Body of pancreas (tissue), 4 donors: ENCODE measurements at regions not wholly inside any gene's neighbourhood (a gene's known extent, or its start where the extent isn't known, plus 50 kb on each side); places are given as distances from the start of the nearest gene placed in this dataset.

Source experiments
- ATAC-seq: fragments of 150-250 bp; one replicate; pipeline ENCODE4 v1.9.1; 2016
- DNase-seq, 4 donors: peaks; one replicate each; pipeline ENCODE4 v3.0.0-alpha.2; 2019
- H3K27ac ChIP-seq, 4 donors: fragments of 200-600 bp; sonication (generic); 1 replicate in 3 of 4; 2 replicates in 1 of 4; pipeline versions ENCODE4 v1.5.1 to v1.6.1; 2016 to 2019; ENCODE audit warnings: mild to moderate bottlenecking in 1 of 4, mixed read lengths in 1 of 4, moderate library complexity in 1 of 4
- H3K27me3 ChIP-seq, 2 donors: fragments of 200-600 bp; sonication (generic); one replicate each; pipeline ENCODE4 v1.6.0; 2016; ENCODE audit warnings: mild to moderate bottlenecking in 1 of 2
- H3K36me3 ChIP-seq, 2 donors: fragments of 200-600 bp; sonication (generic); replicated peaks in 1 of 2; 2 replicates each; pipeline ENCODE4 v1.5.1; 2016; ENCODE audit warnings: low read depth in 2 of 2; ENCODE audit not compliant: insufficient read depth in 1 of 2
- H3K4me1 ChIP-seq: fragments of 200-600 bp; sonication (generic); one replicate; pipeline ENCODE4 v1.6.0; 2016
- H3K4me3 ChIP-seq, 2 donors: fragments of 200-600 bp; sonication (generic); 1 replicate in 1 of 2; 2 replicates in 1 of 2; pipeline ENCODE4 v1.5.1; 2016 to 2019
- H3K9me3 ChIP-seq, 3 donors: fragments of 200-600 bp; sonication (generic); 1 replicate in 2 of 3; 2 replicates in 1 of 3; pipeline ENCODE4 v1.5.1; 2016
- POLR2A ChIP-seq, 3 donors: fragments of 450-650 bp; IDR thresholded peaks; one replicate each; pipeline ENCODE4 v1.6.1; 2016; ENCODE audit warnings: antibody characterized with exemption in 3 of 3, mild to moderate bottlenecking in 2 of 3
- WGBS, 2 donors: methylation state at CpG; one replicate each; pipeline ENCODE4 v1.1.5; 2017; 5-methylcytosine and 5-hydroxymethylcytosine counted together
- intact Hi-C: fragments of 100-400 bp; cut with DNase I; formaldehyde crosslinking; loops from one replicate; pipeline ENCODE4 v1.15.1; 2023
- TF ChIP-seq, protein P1 (sequence below), 7 experiments: fragments of 450-650 bp in 4 of 7; fragments of 200-600 bp in 3 of 7; sonication (generic) in 3 of 7; IDR thresholded peaks; one replicate each; pipeline ENCODE4 v1.5.1; 2016 to 2019; ENCODE audit warnings: antibody characterized with exemption in 7 of 7

DNA sequence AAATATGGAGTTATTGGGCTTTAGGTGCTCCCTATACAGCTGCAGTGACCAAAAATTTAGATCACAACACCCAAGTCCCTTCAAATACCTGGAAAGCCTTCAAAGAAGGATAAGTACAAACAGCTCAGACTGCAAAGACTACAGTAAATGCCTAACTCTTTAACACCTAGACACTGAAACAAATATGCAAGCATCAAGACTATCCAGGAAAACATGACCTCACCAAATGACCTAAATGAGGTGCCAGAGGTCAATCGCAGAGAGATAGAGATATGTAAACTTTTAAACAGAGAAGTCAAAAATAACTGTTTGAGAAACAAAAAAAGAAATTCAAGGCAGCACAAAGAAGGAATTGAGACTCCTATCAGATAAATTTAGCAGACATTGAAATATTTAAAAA, 753.8 kb upstream of the B3GALT2 start:
- no peak for DNase-seq
- no peaks in the 10 kb centered on the region for H3K4me1 ChIP-seq
- no peaks in the 10 kb centered on the region for H3K9me3 ChIP-seq
- intact Hi-C loops: no loop called here
- no peak for TF ChIP-seq POLR2A (IDR thresholded peaks at IDR 0.05)
- TF ChIP-seq, protein P1, sequence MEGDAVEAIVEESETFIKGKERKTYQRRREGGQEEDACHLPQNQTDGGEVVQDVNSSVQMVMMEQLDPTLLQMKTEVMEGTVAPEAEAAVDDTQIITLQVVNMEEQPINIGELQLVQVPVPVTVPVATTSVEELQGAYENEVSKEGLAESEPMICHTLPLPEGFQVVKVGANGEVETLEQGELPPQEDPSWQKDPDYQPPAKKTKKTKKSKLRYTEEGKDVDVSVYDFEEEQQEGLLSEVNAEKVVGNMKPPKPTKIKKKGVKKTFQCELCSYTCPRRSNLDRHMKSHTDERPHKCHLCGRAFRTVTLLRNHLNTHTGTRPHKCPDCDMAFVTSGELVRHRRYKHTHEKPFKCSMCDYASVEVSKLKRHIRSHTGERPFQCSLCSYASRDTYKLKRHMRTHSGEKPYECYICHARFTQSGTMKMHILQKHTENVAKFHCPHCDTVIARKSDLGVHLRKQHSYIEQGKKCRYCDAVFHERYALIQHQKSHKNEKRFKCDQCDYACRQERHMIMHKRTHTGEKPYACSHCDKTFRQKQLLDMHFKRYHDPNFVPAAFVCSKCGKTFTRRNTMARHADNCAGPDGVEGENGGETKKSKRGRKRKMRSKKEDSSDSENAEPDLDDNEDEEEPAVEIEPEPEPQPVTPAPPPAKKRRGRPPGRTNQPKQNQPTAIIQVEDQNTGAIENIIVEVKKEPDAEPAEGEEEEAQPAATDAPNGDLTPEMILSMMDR (IDR thresholded peaks at IDR 0.05): no peak
- 28 to 30% methylated on average over 1 of the region's 1 CpG for WGBS, 2 donors
- ATAC-seq: no peak
- H3K36me3 ChIP-seq: no peaks in the 10 kb centered on the region
- H3K4me3 ChIP-seq: no peak overlapping the region
- H3K27me3 ChIP-seq: no peaks in the 10 kb centered on the region
- no peak overlapping the region for H3K27ac ChIP-seq

DNA sequence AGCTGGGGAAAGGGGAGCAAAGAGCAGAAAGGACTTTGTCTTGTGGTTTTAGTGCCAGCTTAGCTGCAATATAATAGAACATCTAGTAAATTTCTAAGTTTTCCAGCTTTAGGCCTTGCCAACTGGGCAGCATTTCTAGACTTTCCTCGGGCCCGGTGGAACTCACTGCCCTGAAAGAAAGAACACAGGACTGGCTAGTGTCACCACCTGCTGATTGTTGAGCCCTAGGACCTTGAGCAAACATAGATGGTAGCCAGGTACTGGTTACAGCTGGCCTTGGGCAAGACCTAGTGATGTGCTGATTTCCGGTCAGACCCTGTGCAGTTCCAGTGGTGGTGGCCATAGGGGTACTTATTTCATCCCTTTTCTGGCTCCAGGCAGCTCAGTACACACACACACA, 753.2 kb upstream of the B3GALT2 start:
- Histone ChIP-seq H3K4me1 (no peaks in the 10 kb centered on the region), H3K27me3 (no peaks in the 10 kb centered on the region), H3K4me3 (no peak overlapping the region), H3K9me3 (no peaks in the 10 kb centered on the region), H3K27ac (no peak overlapping the region), H3K36me3 (no peaks in the 10 kb centered on the region)
- no peak for DNase-seq
- WGBS, 2 donors: 95 to 98% methylated on average over 2 to 3 of the region's 3 CpGs
- TF ChIP-seq, protein P1 (IDR thresholded peaks at IDR 0.05): no peak
- TF ChIP-seq POLR2A (IDR thresholded peaks at IDR 0.05): no peak
- ATAC-seq: no peak
- intact Hi-C loops: no loop called here

DNA sequence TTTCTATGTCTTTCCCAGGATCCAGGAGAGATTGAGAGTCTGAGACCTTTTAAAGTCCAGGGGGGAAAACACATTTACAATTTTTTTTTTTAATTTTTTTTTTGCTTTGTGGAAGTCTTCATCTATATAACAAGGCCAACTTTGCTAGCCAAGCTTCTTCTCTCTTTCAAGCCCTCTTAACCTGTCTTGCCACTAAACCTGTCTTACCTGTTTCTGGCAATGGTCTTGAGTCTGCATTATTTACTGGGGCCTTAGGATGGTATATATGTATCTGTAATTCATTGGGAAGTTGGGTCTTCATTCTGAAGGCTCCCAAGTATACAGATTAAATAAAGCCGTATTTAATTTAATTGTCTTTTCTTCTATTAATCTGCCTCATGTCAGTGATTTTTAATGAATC, 750.9 kb upstream of the B3GALT2 start:
- no peaks in the 10 kb centered on the region for H3K36me3 ChIP-seq
- H3K9me3 ChIP-seq: no peaks in the 10 kb centered on the region
- intact Hi-C loops: no loop called here
- no peak for TF ChIP-seq POLR2A (IDR thresholded peaks at IDR 0.05)
- TF ChIP-seq, protein P1 (IDR thresholded peaks at IDR 0.05): no peak
- no peak overlapping the region for H3K27ac ChIP-seq
- DNase-seq: no peak
- ATAC-seq: no peak
- H3K4me3 ChIP-seq: no peak overlapping the region
- no peaks in the 10 kb centered on the region for H3K27me3 ChIP-seq
- H3K4me1 ChIP-seq: no peaks in the 10 kb centered on the region
- WGBS, 2 donors: 77 to 84% methylated on average over 1 of the region's 1 CpG

DNA sequence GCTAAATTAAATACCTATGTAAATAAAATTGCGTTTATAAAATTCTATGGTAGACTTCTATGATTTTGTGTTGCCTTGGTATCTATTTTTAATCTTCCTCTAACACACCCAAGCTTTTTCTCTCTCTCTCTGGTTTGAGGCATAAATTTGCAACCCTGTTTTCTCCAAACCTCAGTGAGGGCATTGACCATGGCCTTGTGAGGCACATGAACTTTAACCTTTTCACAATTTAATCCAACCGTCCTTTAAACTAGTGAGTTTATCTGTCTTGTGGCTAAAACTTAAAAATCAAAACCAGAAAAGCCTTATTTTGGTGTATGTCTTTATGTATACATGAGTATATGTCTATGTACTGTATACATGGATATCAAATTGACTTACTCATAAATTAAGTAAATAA, 746.6 kb upstream of the B3GALT2 start:
- 54 to 66% methylated on average over 2 of the region's 2 CpGs for WGBS, 2 donors
- TF ChIP-seq, protein P1 (IDR thresholded peaks at IDR 0.05): no peak
- intact Hi-C loops: no loop called here
- DNase-seq (no peak), ATAC-seq (no peak)
- no peaks in the 10 kb centered on the region for H3K4me1 ChIP-seq
- no peaks in the 10 kb centered on the region for H3K27me3 ChIP-seq
- H3K27ac ChIP-seq: no peak overlapping the region
- H3K36me3 ChIP-seq: no peaks in the 10 kb centered on the region
- H3K9me3 ChIP-seq: no peaks in the 10 kb centered on the region
- H3K4me3 ChIP-seq: no peak overlapping the region

DNA sequence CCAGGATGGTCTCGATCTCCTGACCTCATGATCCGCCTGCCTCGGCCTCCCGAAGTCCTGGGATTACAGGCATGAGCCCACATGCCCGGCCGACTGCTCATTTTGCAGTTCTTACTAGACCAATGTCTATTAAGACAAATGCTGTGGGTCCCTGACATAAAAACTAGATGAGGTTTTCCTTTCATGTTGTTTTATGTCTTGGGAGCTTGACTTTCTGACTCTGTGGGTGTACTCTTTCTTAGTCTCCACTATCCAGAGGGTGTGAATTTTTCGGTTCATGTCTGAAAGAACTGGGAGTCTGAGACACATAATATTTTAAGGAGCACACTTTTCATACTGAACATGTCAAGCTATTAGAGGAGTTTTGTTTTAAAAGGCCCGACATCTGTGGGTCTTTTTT, 744.9 kb upstream of the B3GALT2 start:
- H3K27ac ChIP-seq: no peak overlapping the region
- TF ChIP-seq POLR2A (IDR thresholded peaks at IDR 0.05): no peak
- TF ChIP-seq, protein P1 (IDR thresholded peaks at IDR 0.05): no peak
- H3K4me3 ChIP-seq: no peak overlapping the region
- no peaks in the 10 kb centered on the region for H3K27me3 ChIP-seq
- intact Hi-C loops: no loop called here
- WGBS, 2 donors: 85% methylated on average over 8 of the region's 8 CpGs
- no peaks in the 10 kb centered on the region for H3K36me3 ChIP-seq
- ATAC-seq (no peak), DNase-seq (no peak)
- peaks cover 0 to 7% (median 0%) of the 10 kb centered on the region in 3 donors for H3K9me3 ChIP-seq
- H3K4me1 ChIP-seq: no peaks in the 10 kb centered on the region
